K562 (cell line): ENCODE measurements at regions not wholly inside any gene's neighbourhood (a gene's known extent, or its start where the extent isn't known, plus 50 kb on each side); places are given as distances from the start of the nearest gene placed in this dataset.

Source experiments
- ATAC-seq: fragments of 200-7000 bp; cut with Tn5 transposase; 3 replicates; pipeline ENCODE4 v1.9.1; 2020; ENCODE audit warnings: moderate library complexity
- BruUV-seq: library from RNA; stranded (reverse); fragments of 400-500 nt; replicated peaks from 2 replicates; lab custom pipeline; 2021; lab: Mats Ljungman, UMichigan
- CTCF ChIA-PET: fragments of 300-600 bp; formaldehyde crosslinking; extraction: SDS; loops from one replicate; lab custom pipeline; 2021; ENCODE audit warnings: low intra/inter-chr PET ratio; lab: Yijun Ruan, JAX
- POLR2A ChIA-PET: fragments of 300-600, 350-650 bp; sonication (Branson Sonifier 250); formaldehyde crosslinking; extraction: SDS; loops from one replicate; lab custom pipeline; 2021; ENCODE audit warnings: antibody characterized with exemption, inconsistent platforms; lab: Yijun Ruan, JAX
- DNase-seq, 4 experiments: peaks; one replicate each; pipeline versions ENCODE4 v3.0.0 to v3.0.0-alpha.2; 2011 to 2018; ENCODE audit warnings: low spot score in 3 of 4, mixed read lengths in 3 of 4; ENCODE audit errors: extremely low read depth in 1 of 4
- FAIRE-seq: peaks from 2 replicates; lab custom pipeline; 2011; peaks lifted over from hg19 to GRCh38; lab: Jason Lieb, UNC
- H2AFZ ChIP-seq: 2 replicates; pipeline ENCODE4 v1.6.0; 2011; ENCODE audit warnings: low read depth, low read length, control low read depth, inconsistent platforms
- H3K27ac ChIP-seq: fragments of 200-600 bp; 3 replicates; pipeline ENCODE4 v1.8.0; 2011; ENCODE audit warnings: low read depth, mild to moderate bottlenecking, control low read depth, inconsistent platforms, low read length, moderate library complexity, mixed read lengths; ENCODE audit errors: extremely low read depth
- H3K27me3 ChIP-seq, 2 experiments: fragments of 300-600 bp in 1 of 2; 2 replicates in 1 of 2; 3 replicates in 1 of 2; pipeline versions ENCODE4 v1.6.0 to v1.8.0; 2011; ENCODE audit warnings: inconsistent platforms in 2 of 2, low read length in 2 of 2, mild to moderate bottlenecking in 1 of 2, mixed read lengths in 1 of 2, moderate library complexity in 1 of 2; ENCODE audit not compliant: control insufficient read depth in 2 of 2, insufficient read depth in 2 of 2
- H3K36me3 ChIP-seq: fragments of 300-600 bp; 3 replicates; pipeline ENCODE4 v1.8.0; 2011; ENCODE audit warnings: mild to moderate bottlenecking, low read length, inconsistent platforms; ENCODE audit not compliant: control insufficient read depth, insufficient read depth
- H3K4me1 ChIP-seq, 2 experiments: fragments of 200-600 bp in 1 of 2; replicated peaks in 1 of 2; 2 replicates in 1 of 2; 3 replicates in 1 of 2; pipeline versions ENCODE4 v1.5.1 to v1.8.0; 2011; ENCODE audit warnings: inconsistent platforms in 2 of 2, low read length in 2 of 2, mild to moderate bottlenecking in 1 of 2, mixed read lengths in 1 of 2, moderate library complexity in 1 of 2; ENCODE audit not compliant: control insufficient read depth in 2 of 2, insufficient read depth in 2 of 2
- H3K4me2 ChIP-seq: 2 replicates; pipeline ENCODE4 v1.6.1; 2011; ENCODE audit warnings: low read length, control low read depth, inconsistent platforms, mixed read lengths; ENCODE audit not compliant: insufficient read depth
- H3K4me3 ChIP-seq: fragments of 200-600 bp; sonication (generic), shearing (Covaris generic); 2 replicates; pipeline ENCODE4 v1.5.1; 2016; ENCODE audit warnings: control low read depth, inconsistent platforms
- H3K79me2 ChIP-seq: fragments of 200-600 bp; 3 replicates; pipeline ENCODE4 v1.8.0; 2011; ENCODE audit warnings: low read length, inconsistent platforms; ENCODE audit not compliant: control insufficient read depth, insufficient read depth
- H3K9ac ChIP-seq, 2 experiments: 2 replicates each; pipeline versions ENCODE4 v1.6.0 to v1.6.1; 2011; ENCODE audit warnings: low read depth in 2 of 2, low read length in 2 of 2, control low read depth in 1 of 2, inconsistent platforms in 1 of 2, mild to moderate bottlenecking in 1 of 2, mixed read lengths in 1 of 2; ENCODE audit not compliant: insufficient read depth in 1 of 2
- H3K9me1 ChIP-seq: one replicate; pipeline ENCODE4 v1.6.0; 2011; ENCODE audit warnings: inconsistent platforms, mild to moderate bottlenecking, low read length, moderate library complexity; ENCODE audit not compliant: control insufficient read depth, insufficient read depth
- H3K9me3 ChIP-seq: replicated peaks from 2 replicates; pipeline ENCODE4 v1.5.1; 2011; ENCODE audit warnings: low read depth, low read length, inconsistent platforms; ENCODE audit not compliant: control insufficient read depth, insufficient read depth
- H4K20me1 ChIP-seq: replicated peaks from 2 replicates; pipeline ENCODE4 v1.6.1; 2011; ENCODE audit warnings: low read length, inconsistent platforms, mixed read lengths; ENCODE audit not compliant: control insufficient read depth, insufficient read depth
- ID3 ChIP-seq, 2 experiments: fragments of 250-450 bp in 1 of 2; fragments of 450-650 bp in 1 of 2; sonication (Bioruptor Pico) in 1 of 2; IDR thresholded peaks; 2 replicates each; pipeline versions ENCODE4 v1.6.1 to v1.8.0; 2016 to 2021; ENCODE audit warnings: mild to moderate bottlenecking in 2 of 2, moderate library complexity in 2 of 2, missing compliant biosample characterization in 1 of 2, missing genetic modification characterization in 1 of 2
- LCOR ChIP-seq: sonication (generic); formaldehyde crosslinking; IDR thresholded peaks from 2 replicates; pipeline ENCODE4 v1.8.0; 2022; ENCODE audit warnings: mild to moderate bottlenecking, missing genetic modification reagents
- MBD1 ChIP-seq: fragments of 250-450 bp; sonication (Bioruptor Pico); IDR thresholded peaks from 2 replicates; pipeline ENCODE4 v1.8.0; 2022; ENCODE audit warnings: inconsistent platforms
- PKNOX1 ChIP-seq: fragments of 450-650 bp; IDR thresholded peaks from 2 replicates; pipeline ENCODE4 v1.6.1; 2016
- SFPQ ChIP-seq: fragments of 200-400 bp; formaldehyde crosslinking; IDR thresholded peaks from 2 replicates; pipeline ENCODE4 v1.6.1; 2017; ENCODE audit warnings: mild to moderate bottlenecking, low read depth, low read length, moderate library complexity
- SLC30A9 ChIP-seq: fragments of 250-450 bp; sonication (Bioruptor Pico); IDR thresholded peaks from 2 replicates; pipeline ENCODE4 v1.8.0; 2022; ENCODE audit warnings: mild to moderate bottlenecking, moderate library complexity
- SMARCA5 ChIP-seq: fragments of 450-650 bp; IDR thresholded peaks from 2 replicates; pipeline ENCODE4 v1.6.1; 2016
- SUPT5H ChIP-seq: fragments of 450-650 bp; IDR thresholded peaks from 2 replicates; pipeline ENCODE4 v1.6.1; 2016
- VEZF1 ChIP-seq: fragments of 200-800 bp; sonication (Bioruptor generic); IDR thresholded peaks from 2 replicates; pipeline ENCODE4 v1.6.1; 2017; ENCODE audit warnings: missing genetic modification characterization, missing compliant biosample characterization
- WGBS: fragments of 100-300 bp; shearing (Covaris generic); methylation state at CpG from one replicate; pipeline ENCODE4 v1.1.6; 2016; ENCODE audit warnings: low coverage, mixed read lengths; ENCODE audit not compliant: insufficient coverage; ENCODE audit errors: missing lambda C conversion rate; 5-methylcytosine and 5-hydroxymethylcytosine counted together
- in situ Hi-C: fragments of 300-500 bp; cut with MboI; formaldehyde crosslinking; loops from 4 replicates; pipeline ENCODE4 v1.15.0; 2018; ENCODE audit warnings: inconsistent platforms, mixed read lengths
- intact Hi-C: fragments of 100-400 bp; cut with micrococcal nuclease; formaldehyde crosslinking; loops from 2 replicates; pipeline ENCODE4 v1.14.2; 2022
- TF ChIP-seq, protein P1 (sequence below), 2 experiments: fragments of 200-800 bp in 1 of 2; sonication (Bioruptor generic) in 1 of 2; sonication (generic) in 1 of 2; formaldehyde crosslinking in 1 of 2; IDR thresholded peaks in 1 of 2; conservative IDR thresholded peaks in 1 of 2; 2 replicates each; pipeline versions ENCODE4 v1.5.0 to v1.6.1; 2016 to 2020; ENCODE audit warnings: missing compliant biosample characterization in 1 of 2, missing genetic modification characterization in 1 of 2, missing genetic modification reagents in 1 of 2
- TF ChIP-seq, protein P2 (sequence below): fragments of 250-450 bp; sonication (Bioruptor Pico); IDR thresholded peaks from 2 replicates; pipeline ENCODE4 v1.6.1; 2021; ENCODE audit warnings: mild to moderate bottlenecking

- H3K27me3 ChIP-seq, result no peaks in the 10 kb centered on the region
- no peaks in the 10 kb centered on the region for H4K20me1 ChIP-seq
- no peaks in the 10 kb centered on the region for H3K9me1 ChIP-seq
- H3K4me3 ChIP-seq, result no peak overlapping the region
- intact Hi-C loops, result no loop called here
- no peak overlapping the region for H3K4me2 ChIP-seq
- WGBS, result 5% methylated on average over 4 of the region's 6 CpGs
- no peak overlapping the region for H3K9ac ChIP-seq
- H3K4me1 ChIP-seq, result no peaks in the 10 kb centered on the region
- ChIA-PET POLR2A (no interaction called here), CTCF (no interaction called here)
- DNase-seq (no peak), FAIRE-seq (no peak), ATAC-seq (no peak)
- in situ Hi-C loops, result no loop called here
- no TSS peak for BruUV-seq
- H3K79me2 ChIP-seq, result no peaks in the 10 kb centered on the region
- H3K36me3 ChIP-seq, result no peaks in the 10 kb centered on the region
- H3K27ac ChIP-seq, result no peak overlapping the region
- no peak overlapping the region for H2AFZ ChIP-seq
- no peaks in the 10 kb centered on the region for H3K9me3 ChIP-seq
- no peak for TF ChIP-seq SLC30A9 (CRISPR knock-in tag)
- TF ChIP-seq, protein P1, sequence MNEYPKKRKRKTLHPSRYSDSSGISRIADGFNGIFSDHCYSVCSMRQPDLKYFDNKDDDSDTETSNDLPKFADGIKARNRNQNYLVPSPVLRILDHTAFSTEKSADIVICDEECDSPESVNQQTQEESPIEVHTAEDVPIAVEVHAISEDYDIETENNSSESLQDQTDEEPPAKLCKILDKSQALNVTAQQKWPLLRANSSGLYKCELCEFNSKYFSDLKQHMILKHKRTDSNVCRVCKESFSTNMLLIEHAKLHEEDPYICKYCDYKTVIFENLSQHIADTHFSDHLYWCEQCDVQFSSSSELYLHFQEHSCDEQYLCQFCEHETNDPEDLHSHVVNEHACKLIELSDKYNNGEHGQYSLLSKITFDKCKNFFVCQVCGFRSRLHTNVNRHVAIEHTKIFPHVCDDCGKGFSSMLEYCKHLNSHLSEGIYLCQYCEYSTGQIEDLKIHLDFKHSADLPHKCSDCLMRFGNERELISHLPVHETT (CRISPR knock-in tag; conservative IDR thresholded peaks at IDR 0.05 in 1 of 2, IDR thresholded peaks at IDR 0.05 in 1 of 2), result no peak
- no peak for TF ChIP-seq PKNOX1
- no peak for TF ChIP-seq SUPT5H
- no peak for TF ChIP-seq ID3 (CRISPR knock-in tag; IDR thresholded peaks at IDR 0.05)
- no peak for TF ChIP-seq ID3 (tag; IDR thresholded peaks at IDR 0.05)
- no peak for TF ChIP-seq SMARCA5
- TF ChIP-seq MBD1 (CRISPR knock-in tag), result no peak
- TF ChIP-seq VEZF1 (CRISPR knock-in tag), result no peak
- no peak for TF ChIP-seq SFPQ
- TF ChIP-seq, protein P2, sequence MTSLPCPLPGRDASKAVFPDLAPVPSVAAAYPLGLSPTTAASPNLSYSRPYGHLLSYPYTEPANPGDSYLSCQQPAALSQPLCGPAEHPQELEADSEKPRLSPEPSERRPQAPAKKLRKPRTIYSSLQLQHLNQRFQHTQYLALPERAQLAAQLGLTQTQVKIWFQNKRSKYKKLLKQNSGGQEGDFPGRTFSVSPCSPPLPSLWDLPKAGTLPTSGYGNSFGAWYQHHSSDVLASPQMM (CRISPR knock-in tag), result no peak
- TF ChIP-seq LCOR (CRISPR knock-in tag), result no peak
Observed at GRCh38 chr9:78866207-78867132, 569.5 kb downstream of the PSAT1 start.
